NCI-H82 treated with DMSO at 0.1 percent for 48 hours (cell line): ENCODE measurements at regions not wholly inside any gene's neighbourhood (a gene's known extent, or its start where the extent isn't known, plus 50 kb on each side); places are given as distances from the start of the nearest gene placed in this dataset.
A peak's percentile ranks its signal among the peaks of the same experiment; 100 is the strongest.

Experiments used
- DNase-seq: peaks from one replicate; lab custom pipeline; 2025; ENCODE audit not compliant: unreplicated experiment; lab: John Stamatoyannopoulos, UW

- no peak for DNase-seq
Measured at GRCh38 chr3:164179110-164179774, 899.1 kb downstream of the SI start.

GRCh38 chr3:164174059-164174458, 904.2 kb downstream of the SI start:
- no peak for DNase-seq

- DNase-seq = no peak
Measured at GRCh38 chr3:164155400-164155799, 922.9 kb downstream of the SI start.

- DNase-seq = no peak
Measured at GRCh38 chr3:164144824-164145223, 933.5 kb downstream of the SI start.

- DNase-seq = no peak
Measured at GRCh38 chr3:164132878-164133277, 945.4 kb downstream of the SI start.

- no peak for DNase-seq
Measured at GRCh38 chr3:164113371-164114332, 964.6 kb downstream of the SI start.

GRCh38 chr3:164096352-164096751, 981.9 kb downstream of the SI start:
- no peak for DNase-seq

- no peak for DNase-seq
Measured at GRCh38 chr3:164095949-164096348, 982.3 kb downstream of the SI start.

- no peak for DNase-seq
Measured at GRCh38 chr3:164095279-164095678, 983.0 kb downstream of the SI start.

- no peak for DNase-seq
Measured at GRCh38 chr3:164094546-164094945, 983.8 kb downstream of the SI start.

GRCh38 chr3:164080208-164080607, 998.1 kb downstream of the SI start:
- no peak for DNase-seq

- no peak for DNase-seq
Measured at GRCh38 chr3:164064298-164064697, 1014.0 kb downstream of the SI start.

- DNase-seq = no peak
Measured at GRCh38 chr3:164060923-164061322, 1017.4 kb downstream of the SI start.

- no peak for DNase-seq
Measured at GRCh38 chr3:164049847-164050246, 1028.4 kb downstream of the SI start.

- no peak for DNase-seq
Measured at GRCh38 chr3:164048451-164048850, 1029.8 kb downstream of the SI start.

GRCh38 chr3:164040991-164041390, 1037.3 kb downstream of the SI start:
- DNase-seq = no peak

- DNase-seq = no peak
Measured at GRCh38 chr3:164030194-164030593, 1048.1 kb downstream of the SI start.

GRCh38 chr3:164024786-164025185, 1053.5 kb downstream of the SI start:
- DNase-seq = no peak

- no peak for DNase-seq
Measured at GRCh38 chr3:164023480-164023879, 1054.8 kb downstream of the SI start.

- no peak for DNase-seq
Measured at GRCh38 chr3:164018500-164018899, 1059.8 kb downstream of the SI start.

GRCh38 chr3:164007765-164008164, 1070.5 kb downstream of the SI start:
- DNase-seq = peak; percentile 13

GRCh38 chr3:164004205-164004604, 1074.1 kb downstream of the SI start:
- no peak for DNase-seq
